ENCODE measurements at regions not wholly inside any gene's neighbourhood (a gene's known extent, or its start where the extent isn't known, plus 50 kb on each side); places are given as distances from the start of the nearest gene placed in this dataset.

GRCh38 chr10:61029411-61029810 is 85.4 kb upstream of the RHOBTB1 start:
- no peak overlapping the region for H3K4me3 ChIP-seq (ENCODE audit: low read depth, low read length)
- DNase-seq (ENCODE audit: low read depth, low spot score): no peak
- POLR2A ChIA-PET: no interaction called here
- CTCF ChIA-PET: no interaction called here
- TF ChIP-seq CTCF (IDR thresholded peaks at IDR 0.05; ENCODE audit: insufficient read depth, low read length, missing control alignments): no peak

GRCh38 chr10:61028861-61029361 is 84.9 kb upstream of the RHOBTB1 start:
- TF ChIP-seq CTCF (IDR thresholded peaks at IDR 0.05; ENCODE audit: insufficient read depth, low read length, missing control alignments): no peak
- ChIA-PET POLR2A (no interaction called here), CTCF (no interaction called here)
- DNase-seq (ENCODE audit: low read depth, low spot score): no peak
- no peak overlapping the region for H3K4me3 ChIP-seq (ENCODE audit: low read depth, low read length)

GRCh38 chr10:61024856-61025201 is 80.8 kb upstream of the RHOBTB1 start:
- ChIA-PET POLR2A (interaction anchor here (0.5 kb wide), 1 partner anchor 77 kb away, joined by 3 read pairs; no protein-coding TSS in a partner anchor), CTCF (interaction anchor here (0.6 to 1.7 kb wide), 8 partner anchors 9 to 194 kb away, joined by 3 to 11 read pairs (median 3); no protein-coding TSS in a partner anchor)
- no peak for DNase-seq (ENCODE audit: low read depth, low spot score)
- no peak overlapping the region for H3K4me3 ChIP-seq (ENCODE audit: low read depth, low read length)
- TF ChIP-seq CTCF (IDR thresholded peaks at IDR 0.05; ENCODE audit: insufficient read depth, low read length, missing control alignments): peak; percentile 57

- CTCF ChIA-PET: interaction anchor here (0.7 to 1.8 kb wide), 8 partner anchors 9 to 249 kb away, joined by 3 to 11 read pairs (median 4); no protein-coding TSS in a partner anchor
- H3K4me3 ChIP-seq (ENCODE audit: low read depth, low read length): no peak overlapping the region
These were observed 80.3 kb upstream of the RHOBTB1 start for GRCh38 chr10:61024151-61024855.

GRCh38 chr10:61023053-61023452 is 79.1 kb upstream of the RHOBTB1 start:
- ChIA-PET POLR2A (no interaction called here), CTCF (interaction anchor here (0.6 to 1.8 kb wide), 3 partner anchors 8 to 203 kb away, joined by 3 to 5 read pairs (median 3); no protein-coding TSS in a partner anchor)
- DNase-seq (ENCODE audit: low read depth, low spot score): no peak
- no peak for TF ChIP-seq CTCF (IDR thresholded peaks at IDR 0.05; ENCODE audit: insufficient read depth, low read length, missing control alignments)
- H3K4me3 ChIP-seq (ENCODE audit: low read depth, low read length): no peak overlapping the region

More at GRCh38 chr10:61024151-61024855, 80.3 kb upstream of the RHOBTB1 start:
- POLR2A ChIA-PET: no interaction called here
- DNase-seq (ENCODE audit: low read depth, low spot score): no peak
- no peak for TF ChIP-seq CTCF (IDR thresholded peaks at IDR 0.05; ENCODE audit: insufficient read depth, low read length, missing control alignments)

GRCh38 chr10:61021926-61022325 is 77.9 kb upstream of the RHOBTB1 start:
- ChIA-PET POLR2A (no interaction called here), CTCF (no interaction called here)
- TF ChIP-seq CTCF (IDR thresholded peaks at IDR 0.05; ENCODE audit: insufficient read depth, low read length, missing control alignments): no peak
- no peak overlapping the region for H3K4me3 ChIP-seq (ENCODE audit: low read depth, low read length)
- no peak for DNase-seq (ENCODE audit: low read depth, low spot score)

Measured in AG04449 (cell line).